ENCODE measurements at regions not wholly inside any gene's neighbourhood (a gene's known extent, or its start where the extent isn't known, plus 50 kb on each side); places are given as distances from the start of the nearest gene placed in this dataset.

- Mint-ChIP-seq H3K4me1 (no peaks in the 10 kb centered on the region), H3K9me3 (no peaks in the 10 kb centered on the region), H3K27ac (no peak overlapping the region), H3K27me3 (peaks cover 12% of the 10 kb centered on the region), H3K4me3 (no peak overlapping the region)
- DNase-seq, result no peak
- peak; percentile 60 for ATAC-seq
These were observed 61.7 kb upstream of the GJA8 start for GRCh38 chr1:147840909-147841308.

GRCh38 chr1:147842578-147842977 lies 60.0 kb upstream of the GJA8 start:
- Mint-ChIP-seq H3K4me1 (no peaks in the 10 kb centered on the region), H3K4me3 (no peak overlapping the region), H3K9me3 (no peaks in the 10 kb centered on the region), H3K27ac (no peak overlapping the region), H3K27me3 (peaks cover 3% of the 10 kb centered on the region)
- ATAC-seq (no peak), DNase-seq (no peak)

- no peaks in the 10 kb centered on the region for H3K9me3 Mint-ChIP-seq
- no peak overlapping the region for H3K27ac Mint-ChIP-seq
- H3K4me1 Mint-ChIP-seq, result no peaks in the 10 kb centered on the region
- DNase-seq (no peak), ATAC-seq (no peak)
- no peaks in the 10 kb centered on the region for H3K27me3 Mint-ChIP-seq
- no peak overlapping the region for H3K4me3 Mint-ChIP-seq
These were observed 59.1 kb upstream of the GJA8 start for GRCh38 chr1:147843486-147843885.

GRCh38 chr1:147847831-147848230 lies 54.8 kb upstream of the GJA8 start:
- Mint-ChIP-seq H3K27ac (no peak overlapping the region), H3K4me1 (no peaks in the 10 kb centered on the region), H3K4me3 (no peak overlapping the region), H3K9me3 (no peaks in the 10 kb centered on the region), H3K27me3 (peaks cover 8% of the 10 kb centered on the region)
- DNase-seq (no peak), ATAC-seq (no peak)

- no peak for ATAC-seq
These were observed 53.3 kb upstream of the GJA8 start for GRCh38 chr1:147849098-147849895.

GRCh38 chr1:147850737-147851136 lies 51.9 kb upstream of the GJA8 start:
- DNase-seq, result no peak
- H3K27me3 Mint-ChIP-seq, result peaks cover 13% of the 10 kb centered on the region
- no peak for ATAC-seq
- no peak overlapping the region for H3K4me3 Mint-ChIP-seq
- H3K27ac Mint-ChIP-seq, result peak overlapping the region in 1 of 2 donors; percentile 7
- H3K4me1 Mint-ChIP-seq, result no peaks in the 10 kb centered on the region
- no peaks in the 10 kb centered on the region for H3K9me3 Mint-ChIP-seq

More at GRCh38 chr1:147849098-147849895, 53.3 kb upstream of the GJA8 start:
- Mint-ChIP-seq H3K4me3 (no peak overlapping the region), H3K27ac (no peak overlapping the region), H3K9me3 (no peaks in the 10 kb centered on the region), H3K27me3 (peaks cover 8% of the 10 kb centered on the region), H3K4me1 (no peaks in the 10 kb centered on the region)
- no peak for DNase-seq

GRCh38 chr1:147851149-147851548 lies 51.4 kb upstream of the GJA8 start:
- H3K27ac Mint-ChIP-seq, result peak overlapping the region in 1 of 2 donors; percentile 25
- ATAC-seq (no peak), DNase-seq (no peak)
- no peaks in the 10 kb centered on the region for H3K4me1 Mint-ChIP-seq
- no peak overlapping the region for H3K4me3 Mint-ChIP-seq
- H3K27me3 Mint-ChIP-seq, result peaks cover 17% of the 10 kb centered on the region
- no peaks in the 10 kb centered on the region for H3K9me3 Mint-ChIP-seq

GRCh38 chr1:147852706-147853225 lies 49.8 kb upstream of the GJA8 start:
- H3K4me3 Mint-ChIP-seq, result no peak overlapping the region
- H3K27me3 Mint-ChIP-seq, result peaks cover 32% of the 10 kb centered on the region
- no peaks in the 10 kb centered on the region for H3K9me3 Mint-ChIP-seq
- ATAC-seq (no peak), DNase-seq (no peak)
- H3K4me1 Mint-ChIP-seq, result no peaks in the 10 kb centered on the region
- no peak overlapping the region for H3K27ac Mint-ChIP-seq

Measured in stimulated activated naive CD8-positive, alpha-beta T cell treated with anti-CD3 and anti-CD28 coated beads, Interleukin-15, amount 100 ng/mL, for 72 hours (primary cell).